SU-DHL-6 (cell line): ENCODE measurements at regions not wholly inside any gene's neighbourhood (a gene's known extent, or its start where the extent isn't known, plus 50 kb on each side); places are given as distances from the start of the nearest gene placed in this dataset.

Experiments
- EZH2phosphoT487 ChIP-seq: fragments of 200-600 bp; sonication (generic), shearing (Covaris generic); conservative IDR thresholded peaks from 2 replicates; pipeline ENCODE4 v1.6.1; 2018; ENCODE audit warnings: mild to moderate bottlenecking, antibody characterized with exemption, low read length, moderate library complexity, mixed read lengths
- TF ChIP-seq, protein P1 (sequence below): fragments of 200-600 bp; sonication (generic); IDR thresholded peaks from one replicate; pipeline ENCODE4 v1.5.1; 2017; ENCODE audit warnings: antibody characterized with exemption, mild to moderate bottlenecking, low read length, moderate library complexity; ENCODE audit not compliant: insufficient read depth, poor library complexity, severe bottlenecking

DNA sequence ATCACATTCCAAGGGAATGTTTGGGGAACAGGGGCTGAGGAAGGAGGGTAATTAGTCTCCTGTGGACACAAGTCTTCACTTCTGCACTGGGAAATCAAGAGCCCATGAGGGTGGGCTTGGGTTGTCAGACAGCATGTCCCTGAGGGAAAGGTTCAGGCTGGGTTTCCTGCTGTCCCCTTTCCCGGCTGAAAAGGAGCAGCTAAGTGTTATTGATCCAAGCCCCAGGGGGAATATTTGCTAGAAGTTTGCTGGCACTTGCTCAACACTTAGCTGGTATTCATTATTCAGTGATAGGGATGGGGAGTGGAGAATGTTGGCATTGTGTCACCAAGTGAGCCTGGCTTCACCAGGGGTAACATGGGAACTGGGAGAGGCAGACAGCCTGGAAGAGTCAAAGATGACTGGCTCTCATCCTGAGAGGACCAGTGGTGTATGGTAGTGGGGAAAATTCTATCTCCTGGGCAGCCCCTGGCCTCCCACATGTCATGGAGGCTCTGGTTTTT lies 344.4 kb upstream of the PODXL start:
- TF ChIP-seq, protein P1, sequence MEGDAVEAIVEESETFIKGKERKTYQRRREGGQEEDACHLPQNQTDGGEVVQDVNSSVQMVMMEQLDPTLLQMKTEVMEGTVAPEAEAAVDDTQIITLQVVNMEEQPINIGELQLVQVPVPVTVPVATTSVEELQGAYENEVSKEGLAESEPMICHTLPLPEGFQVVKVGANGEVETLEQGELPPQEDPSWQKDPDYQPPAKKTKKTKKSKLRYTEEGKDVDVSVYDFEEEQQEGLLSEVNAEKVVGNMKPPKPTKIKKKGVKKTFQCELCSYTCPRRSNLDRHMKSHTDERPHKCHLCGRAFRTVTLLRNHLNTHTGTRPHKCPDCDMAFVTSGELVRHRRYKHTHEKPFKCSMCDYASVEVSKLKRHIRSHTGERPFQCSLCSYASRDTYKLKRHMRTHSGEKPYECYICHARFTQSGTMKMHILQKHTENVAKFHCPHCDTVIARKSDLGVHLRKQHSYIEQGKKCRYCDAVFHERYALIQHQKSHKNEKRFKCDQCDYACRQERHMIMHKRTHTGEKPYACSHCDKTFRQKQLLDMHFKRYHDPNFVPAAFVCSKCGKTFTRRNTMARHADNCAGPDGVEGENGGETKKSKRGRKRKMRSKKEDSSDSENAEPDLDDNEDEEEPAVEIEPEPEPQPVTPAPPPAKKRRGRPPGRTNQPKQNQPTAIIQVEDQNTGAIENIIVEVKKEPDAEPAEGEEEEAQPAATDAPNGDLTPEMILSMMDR, result no peak
- TF ChIP-seq EZH2phosphoT487, result no peak
